Ovary (tissue), 3 donors: ENCODE measurements at regions not wholly inside any gene's neighbourhood (a gene's known extent, or its start where the extent isn't known, plus 50 kb on each side); places are given as distances from the start of the nearest gene placed in this dataset.

Source experiments
- CTCF ChIP-seq, 3 donors: fragments of 450-650 bp in 2 of 3; fragments of 200-600 bp in 1 of 3; IDR thresholded peaks; one replicate each; pipeline versions ENCODE4 v1.5.1 to v1.8.0; 2016 to 2022; ENCODE audit warnings: antibody characterized with exemption in 3 of 3, mild to moderate bottlenecking in 1 of 3
- EP300 ChIP-seq: sonication (generic); formaldehyde crosslinking; IDR thresholded peaks from one replicate; pipeline ENCODE4 v1.6.1; 2017; ENCODE audit warnings: antibody characterized with exemption
- POLR2A ChIP-seq: fragments of 450-650 bp; IDR thresholded peaks from one replicate; pipeline ENCODE4 v1.6.1; 2017; ENCODE audit warnings: antibody characterized with exemption, mild to moderate bottlenecking, moderate library complexity
- donor health status: DM: no; HTN: no; CAD: no.

GRCh38 chr1:227487606-227488005, 75.8 kb upstream of the ZNF678 start:
- no peak for TF ChIP-seq POLR2A
- no peak for TF ChIP-seq CTCF (IDR thresholded peaks at IDR 0.05)
- no peak for TF ChIP-seq EP300
